ENCODE measurements at regions not wholly inside any gene's neighbourhood (a gene's known extent, or its start where the extent isn't known, plus 50 kb on each side); places are given as distances from the start of the nearest gene placed in this dataset.

DNA sequence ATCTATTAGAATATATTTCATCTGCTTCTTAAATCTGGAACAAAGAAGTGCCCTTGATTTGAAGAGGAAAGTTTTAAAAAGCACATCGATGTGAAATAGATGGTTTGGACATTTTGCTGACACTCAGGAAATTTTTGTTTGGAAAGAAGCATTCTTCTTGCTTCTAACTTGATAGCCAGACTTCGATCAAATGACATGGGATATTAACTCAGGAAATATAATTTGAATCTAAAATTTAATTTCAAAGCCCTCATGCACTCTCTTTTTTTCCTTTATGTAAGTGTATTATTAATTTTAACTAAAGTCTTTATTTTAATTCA is 761.2 kb downstream of the VGLL3 start:
- H3K9me3 ChIP-seq = no peaks in the 10 kb centered on the region
- DNase-seq (ENCODE audit: low spot score in 2 of 2) = no peak
- H3K36me3 ChIP-seq = no peaks in the 10 kb centered on the region
- H3K4me1 ChIP-seq = no peaks in the 10 kb centered on the region
- WGBS, 2 donors = 77 to 82% methylated on average over 2 of the region's 2 CpGs
- no peaks in the 10 kb centered on the region for H3K27me3 ChIP-seq
- TF ChIP-seq EP300 (IDR thresholded peaks at IDR 0.05) (no peak), CTCF (IDR thresholded peaks at IDR 0.05) (no peak), POLR2A (IDR thresholded peaks at IDR 0.05) (no peak)
- no peak overlapping the region for H3K4me3 ChIP-seq
- no peak overlapping the region for H3K27ac ChIP-seq

DNA sequence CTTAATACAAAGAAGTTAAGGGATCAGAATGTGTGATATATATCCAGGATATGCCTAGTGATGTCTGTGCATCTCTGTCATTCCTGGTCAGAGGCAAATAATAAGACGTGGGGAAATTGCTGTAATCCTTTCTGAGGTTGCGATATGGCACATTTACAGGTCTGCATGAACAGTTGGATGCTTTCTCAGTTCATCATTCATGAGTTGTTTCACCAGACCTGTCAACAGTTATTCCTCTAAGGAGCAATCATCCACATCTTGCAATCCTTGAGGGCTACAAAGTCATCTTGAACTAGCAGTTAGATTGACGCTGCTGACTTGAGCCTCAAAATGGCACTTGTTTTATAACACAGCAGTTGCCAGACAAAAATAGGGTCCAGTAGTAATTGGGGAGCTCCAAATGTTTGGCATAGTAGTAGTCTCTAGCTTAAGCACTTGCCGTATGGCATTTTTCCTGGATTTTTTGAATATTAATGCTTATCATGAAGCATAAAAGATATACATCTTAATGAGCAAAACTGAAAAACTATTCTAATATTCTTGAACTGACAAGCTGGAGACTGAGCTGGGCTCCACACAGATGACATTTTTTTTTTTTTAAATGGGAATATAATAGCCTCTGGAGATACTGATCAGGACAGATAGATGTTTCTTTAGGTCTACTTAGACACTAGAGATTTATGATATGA is 761.7 kb downstream of the VGLL3 start:
- H3K36me3 ChIP-seq = no peaks in the 10 kb centered on the region
- 70 to 81% methylated on average over 4 of the region's 4 CpGs for WGBS, 2 donors
- H3K9me3 ChIP-seq = no peaks in the 10 kb centered on the region
- no peaks in the 10 kb centered on the region for H3K27me3 ChIP-seq
- DNase-seq (ENCODE audit: low spot score in 2 of 2) = no peak
- H3K4me1 ChIP-seq = no peaks in the 10 kb centered on the region
- no peak overlapping the region for H3K4me3 ChIP-seq
- TF ChIP-seq POLR2A (IDR thresholded peaks at IDR 0.05) (no peak), EP300 (IDR thresholded peaks at IDR 0.05) (no peak), CTCF (IDR thresholded peaks at IDR 0.05) (no peak)
- no peak overlapping the region for H3K27ac ChIP-seq

- TF ChIP-seq EP300 (IDR thresholded peaks at IDR 0.05) (no peak), POLR2A (IDR thresholded peaks at IDR 0.05) (no peak), CTCF (IDR thresholded peaks at IDR 0.05) (no peak)
- Histone ChIP-seq H3K36me3 (no peaks in the 10 kb centered on the region), H3K27ac (no peak overlapping the region), H3K27me3 (no peaks in the 10 kb centered on the region), H3K4me3 (no peak overlapping the region), H3K9me3 (no peaks in the 10 kb centered on the region), H3K4me1 (no peaks in the 10 kb centered on the region)
- DNase-seq (ENCODE audit: low spot score in 2 of 2) = no peak
- 64 to 68% methylated on average over 4 of the region's 4 CpGs for WGBS, 2 donors
These were observed 762.8 kb downstream of the VGLL3 start for GRCh38 chr3:86228101-86228500.

GRCh38 chr3:86225461-86225860 is 765.5 kb downstream of the VGLL3 start:
- Histone ChIP-seq H3K27ac (no peak overlapping the region), H3K36me3 (no peaks in the 10 kb centered on the region), H3K9me3 (no peaks in the 10 kb centered on the region), H3K4me1 (no peaks in the 10 kb centered on the region), H3K27me3 (no peaks in the 10 kb centered on the region), H3K4me3 (no peak overlapping the region)
- 55 to 62% methylated on average over 3 of the region's 3 CpGs for WGBS, 2 donors
- no peak for TF ChIP-seq EP300 (IDR thresholded peaks at IDR 0.05)
- TF ChIP-seq POLR2A (IDR thresholded peaks at IDR 0.05) = no peak
- TF ChIP-seq CTCF (IDR thresholded peaks at IDR 0.05) = no peak
- no peak for DNase-seq (ENCODE audit: low spot score in 2 of 2)

DNA sequence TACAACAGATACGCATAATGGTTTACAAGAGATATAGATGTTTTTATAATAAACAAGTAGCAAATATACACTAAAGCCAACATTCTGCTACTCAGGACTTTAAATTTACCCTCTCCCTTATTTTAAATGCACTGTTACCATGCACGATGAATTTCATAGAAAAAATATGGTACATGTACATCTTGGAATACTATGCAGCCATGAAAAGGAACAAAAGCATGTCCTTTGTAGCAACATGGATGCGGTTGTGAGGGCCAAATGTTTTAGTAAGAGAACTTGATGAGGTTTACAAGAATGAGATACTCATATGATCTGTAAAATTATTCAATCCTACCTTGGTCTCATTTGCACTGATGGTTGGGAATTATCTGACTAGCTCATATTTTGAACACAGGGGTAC is 769.3 kb downstream of the VGLL3 start:
- 93% methylated on average over 3 of the region's 3 CpGs for WGBS, 2 donors
- no peak for TF ChIP-seq CTCF (IDR thresholded peaks at IDR 0.05)
- TF ChIP-seq EP300 (IDR thresholded peaks at IDR 0.05) = no peak
- no peak for TF ChIP-seq POLR2A (IDR thresholded peaks at IDR 0.05)
- no peaks in the 10 kb centered on the region for H3K9me3 ChIP-seq
- no peaks in the 10 kb centered on the region for H3K4me1 ChIP-seq
- H3K36me3 ChIP-seq = no peaks in the 10 kb centered on the region
- no peak overlapping the region for H3K4me3 ChIP-seq
- no peak for DNase-seq (ENCODE audit: low spot score in 2 of 2)
- H3K27me3 ChIP-seq = no peaks in the 10 kb centered on the region
- no peak overlapping the region for H3K27ac ChIP-seq
